ENCODE measurements at regions not wholly inside any gene's neighbourhood (a gene's known extent, or its start where the extent isn't known, plus 50 kb on each side); places are given as distances from the start of the nearest gene placed in this dataset.

GRCh38 chrY:17366400-17366799 lies 513.6 kb downstream of the CDY2B start:
- no peak overlapping the region for H3K4me3 ChIP-seq (replicated peaks in 1 of 3; ENCODE audit: insufficient read depth in 1 of 3, low read depth in 1 of 3, low read length in 3 of 3)
- FAIRE-seq (no peak), DNase-seq (ENCODE audit: low read depth, low spot score) (no peak)
- no peak overlapping the region for H2AFZ ChIP-seq (ENCODE audit: low read depth, low read length)
- POLR2A ChIA-PET = no interaction called here
- no peak overlapping the region for H3K9ac ChIP-seq (replicated peaks; ENCODE audit: extremely low read depth, insufficient read depth, low read length)
- H3K4me2 ChIP-seq (ENCODE audit: insufficient read depth, low read length) = no peak overlapping the region
- CTCF ChIA-PET = no interaction called here
- H3K36me3 ChIP-seq (ENCODE audit: control insufficient read depth in 2 of 2, extremely low read depth in 1 of 2, insufficient read depth in 2 of 2, low read length in 2 of 2) = no peaks in the 10 kb centered on the region
- no peak for TF ChIP-seq MAX (IDR thresholded peaks at IDR 0.05; ENCODE audit: insufficient read depth, insufficient read length)
- no peak for TF ChIP-seq EZH2 (IDR thresholded peaks at IDR 0.05; ENCODE audit: borderline replicate concordance, low read depth, low read length, severe bottlenecking)
- no peak for TF ChIP-seq GATA2 (IDR thresholded peaks at IDR 0.05; ENCODE audit: insufficient read depth, insufficient read length, low read depth, low read length)
- TF ChIP-seq JUN (IDR thresholded peaks at IDR 0.05; ENCODE audit: borderline replicate concordance, insufficient read depth, insufficient read length, low read depth) = no peak
- no peak for TF ChIP-seq MYC (IDR thresholded peaks at IDR 0.05; ENCODE audit: low read depth, low read length)
- TF ChIP-seq POLR2AphosphoS5 (IDR thresholded peaks at IDR 0.05; ENCODE audit: insufficient read depth, low read depth, low read length) = no peak
- no peaks in the 10 kb centered on the region for H3K4me1 ChIP-seq (ENCODE audit: control insufficient read depth, extremely low read depth, insufficient read depth, low read length)
- no peaks in the 10 kb centered on the region for H3K9me3 ChIP-seq (replicated peaks; ENCODE audit: control insufficient read depth, insufficient read depth, low read length)
- no peaks in the 10 kb centered on the region for H3K79me2 ChIP-seq (ENCODE audit: control insufficient read depth, insufficient read depth, low read length)
- no peaks in the 10 kb centered on the region for H4K20me1 ChIP-seq (replicated peaks; ENCODE audit: control insufficient read depth, extremely low read depth, insufficient read depth, low read length)
- no peaks in the 10 kb centered on the region for H3K27me3 ChIP-seq (ENCODE audit: control insufficient read depth in 2 of 2, insufficient read depth in 2 of 2, low read length in 2 of 2)
- dilution Hi-C loops (cut with MboI; ENCODE audit: extremely low pct_ligation_motif_present, low sequenced_read_pairs) = no loop called here
- H3K9me1 ChIP-seq (replicated peaks; ENCODE audit: control insufficient read depth, extremely low read depth, insufficient read depth, low read length) = no peaks in the 10 kb centered on the region
- intact Hi-C loops (cut with micrococcal nuclease) = no loop called here
- BruUV-seq (replicated peaks) = no TSS peak
- H3K27ac ChIP-seq (ENCODE audit: insufficient read depth, low read depth, low read length) = no peak overlapping the region

- Histone ChIP-seq H3K4me3 (replicated peaks in 1 of 3; ENCODE audit: insufficient read depth in 1 of 3, low read depth in 1 of 3, low read length in 3 of 3) (no peak overlapping the region), H3K4me2 (ENCODE audit: insufficient read depth, low read length) (no peak overlapping the region), H3K36me3 (ENCODE audit: control insufficient read depth in 2 of 2, extremely low read depth in 1 of 2, insufficient read depth in 2 of 2, low read length in 2 of 2) (no peaks in the 10 kb centered on the region), H2AFZ (ENCODE audit: low read depth, low read length) (no peak overlapping the region), H3K27me3 (ENCODE audit: control insufficient read depth in 2 of 2, insufficient read depth in 2 of 2, low read length in 2 of 2) (no peaks in the 10 kb centered on the region), H3K79me2 (ENCODE audit: control insufficient read depth, insufficient read depth, low read length) (no peaks in the 10 kb centered on the region), H3K9ac (replicated peaks; ENCODE audit: extremely low read depth, insufficient read depth, low read length) (no peak overlapping the region), H3K4me1 (ENCODE audit: control insufficient read depth, extremely low read depth, insufficient read depth, low read length) (no peaks in the 10 kb centered on the region), H3K9me3 (replicated peaks; ENCODE audit: control insufficient read depth, insufficient read depth, low read length) (no peaks in the 10 kb centered on the region), H4K20me1 (replicated peaks; ENCODE audit: control insufficient read depth, extremely low read depth, insufficient read depth, low read length) (no peaks in the 10 kb centered on the region), H3K9me1 (replicated peaks; ENCODE audit: control insufficient read depth, extremely low read depth, insufficient read depth, low read length) (no peaks in the 10 kb centered on the region), H3K27ac (ENCODE audit: insufficient read depth, low read depth, low read length) (no peak overlapping the region)
- TF ChIP-seq JUN (IDR thresholded peaks at IDR 0.05; ENCODE audit: borderline replicate concordance, insufficient read depth, insufficient read length, low read depth) = no peak
- no peak for TF ChIP-seq MYC (IDR thresholded peaks at IDR 0.05; ENCODE audit: low read depth, low read length)
- TF ChIP-seq MAX (IDR thresholded peaks at IDR 0.05; ENCODE audit: insufficient read depth, insufficient read length) = no peak
- no peak for TF ChIP-seq FOS (IDR thresholded peaks at IDR 0.05; ENCODE audit: borderline replicate concordance, insufficient read depth, low read length)
- TF ChIP-seq EZH2 (IDR thresholded peaks at IDR 0.05; ENCODE audit: borderline replicate concordance, low read depth, low read length, severe bottlenecking) = no peak
- no peak for TF ChIP-seq POLR2A (IDR thresholded peaks at IDR 0.05; ENCODE audit: low read depth, low read length)
- ChIA-PET POLR2A (no interaction called here), CTCF (no interaction called here)
- no TSS peak for BruUV-seq (replicated peaks)
- DNase-seq (ENCODE audit: low read depth, low spot score) = no peak
- dilution Hi-C loops (cut with MboI; ENCODE audit: extremely low pct_ligation_motif_present, low sequenced_read_pairs) (no loop called here), intact Hi-C loops (cut with micrococcal nuclease) (no loop called here)
- FAIRE-seq = no peak
Observed at GRCh38 chrY:17339028-17339427, 541.0 kb downstream of the CDY2B start.
